ENCODE measurements at regions not wholly inside any gene's neighbourhood (a gene's known extent, or its start where the extent isn't known, plus 50 kb on each side); places are given as distances from the start of the nearest gene placed in this dataset.
"Not testable (repeated sequence)": the region's sequence is repeated elsewhere in the genome, so short reads cannot be mapped to it uniquely, and the experiment has no call there.

DNA sequence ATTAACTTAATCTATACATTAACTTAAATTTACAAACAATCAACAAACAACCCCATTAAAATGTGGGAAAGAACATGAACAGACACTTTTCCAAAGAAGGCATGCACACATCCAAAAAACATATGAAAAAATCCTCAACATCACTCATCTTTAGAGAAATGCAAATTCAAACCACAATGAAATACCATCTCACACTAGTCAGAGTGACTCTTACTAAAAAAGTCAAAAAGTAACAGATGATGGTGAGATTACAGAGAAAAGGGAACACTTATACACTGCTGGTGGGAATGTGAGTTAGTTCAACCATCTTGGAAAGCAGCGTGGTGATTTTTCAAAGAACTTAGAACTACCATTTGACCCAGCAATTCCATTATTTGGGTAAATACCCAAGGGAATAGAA, 759.2 kb upstream of the SLITRK1 start:
- Mint-ChIP-seq H3K4me3 (no peak overlapping the region), H3K27me3 (no peaks in the 10 kb centered on the region), H3K36me3 (no peaks in the 10 kb centered on the region), H3K9me3 (peaks cover 3% of the 10 kb centered on the region), H3K4me1 (ENCODE audit: low read depth) (no peaks in the 10 kb centered on the region), H3K27ac (no peak overlapping the region)
- POLR2A ChIA-PET: no interaction called here
- no peak for DNase-seq
- intact Hi-C loops (cut with micrococcal nuclease): no loop called here
- CTCF ChIA-PET: no interaction called here

DNA sequence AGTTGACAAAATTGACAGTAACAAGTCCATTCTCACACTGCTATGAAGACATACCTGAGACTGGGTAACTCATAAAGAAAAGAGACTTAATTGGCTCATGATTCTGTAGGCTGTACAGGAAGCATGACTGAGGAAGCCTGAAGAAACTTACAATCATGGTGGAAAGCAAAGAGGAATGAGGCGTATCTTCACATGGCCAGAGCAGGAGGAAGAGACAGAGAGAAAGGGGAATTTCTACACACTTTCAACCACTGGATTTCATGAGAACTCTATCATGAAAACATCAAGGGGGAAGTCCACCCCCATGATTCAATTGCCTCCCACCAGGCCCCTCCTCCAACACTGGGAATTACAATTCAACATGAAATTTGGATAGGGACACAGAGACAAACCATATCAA, 758.4 kb upstream of the SLITRK1 start:
- intact Hi-C loops (cut with micrococcal nuclease): no loop called here
- H3K4me1 Mint-ChIP-seq (ENCODE audit: low read depth): no peaks in the 10 kb centered on the region
- ChIA-PET POLR2A (no interaction called here), CTCF (no interaction called here)
- no peak for DNase-seq
- H3K36me3 Mint-ChIP-seq: no peaks in the 10 kb centered on the region
- no peak overlapping the region for H3K27ac Mint-ChIP-seq
- H3K27me3 Mint-ChIP-seq: no peaks in the 10 kb centered on the region
- H3K9me3 Mint-ChIP-seq: peaks cover 3% of the 10 kb centered on the region
- H3K4me3 Mint-ChIP-seq: no peak overlapping the region

DNA sequence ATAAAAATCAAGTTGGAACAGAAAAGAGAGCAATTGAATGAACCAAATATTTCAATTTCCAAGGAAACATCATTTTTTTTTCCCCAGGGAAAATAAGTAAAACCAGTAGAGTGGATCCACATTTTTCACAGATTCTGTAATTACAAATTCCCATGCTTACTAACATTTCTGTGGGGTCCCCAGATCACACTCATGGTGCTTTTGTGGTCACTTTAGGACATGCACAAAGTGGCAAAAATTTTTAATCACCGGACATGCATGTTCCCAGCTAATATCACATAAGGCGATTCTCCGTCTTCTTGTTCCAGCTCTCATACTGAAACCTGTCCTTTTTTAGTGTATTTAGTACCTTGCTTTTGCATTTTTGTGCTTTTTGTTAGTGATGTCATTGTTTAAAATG, 748.2 kb upstream of the SLITRK1 start:
- H3K27ac Mint-ChIP-seq: no peak overlapping the region
- H3K9me3 Mint-ChIP-seq: no peaks in the 10 kb centered on the region
- ChIA-PET CTCF (no interaction called here), POLR2A (no interaction called here)
- no peaks in the 10 kb centered on the region for H3K4me1 Mint-ChIP-seq (ENCODE audit: low read depth)
- no peaks in the 10 kb centered on the region for H3K36me3 Mint-ChIP-seq
- H3K4me3 Mint-ChIP-seq: no peak overlapping the region
- intact Hi-C loops (cut with micrococcal nuclease): no loop called here
- DNase-seq: no peak
- H3K27me3 Mint-ChIP-seq: no peaks in the 10 kb centered on the region

DNA sequence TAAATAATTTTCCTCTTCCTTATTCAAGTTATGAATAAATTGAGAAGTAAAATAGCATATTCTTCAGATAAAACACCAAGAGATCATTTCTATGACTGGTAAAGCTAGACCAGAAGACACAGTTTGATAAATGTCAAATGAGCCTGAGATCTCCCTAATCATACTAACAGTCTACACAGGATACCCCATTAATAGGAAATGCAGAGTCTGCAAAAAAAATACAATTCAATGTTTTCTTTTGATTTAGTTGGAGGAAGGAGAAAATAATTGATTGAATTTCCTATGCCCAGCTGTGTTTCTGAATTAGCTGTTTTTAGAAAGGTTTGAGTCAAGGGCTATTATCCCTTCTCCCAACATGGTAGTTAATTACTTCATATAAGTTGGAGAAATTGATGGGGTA, 734.6 kb upstream of the SLITRK1 start:
- CTCF ChIA-PET: no interaction called here
- no peak overlapping the region for H3K4me3 Mint-ChIP-seq

DNA sequence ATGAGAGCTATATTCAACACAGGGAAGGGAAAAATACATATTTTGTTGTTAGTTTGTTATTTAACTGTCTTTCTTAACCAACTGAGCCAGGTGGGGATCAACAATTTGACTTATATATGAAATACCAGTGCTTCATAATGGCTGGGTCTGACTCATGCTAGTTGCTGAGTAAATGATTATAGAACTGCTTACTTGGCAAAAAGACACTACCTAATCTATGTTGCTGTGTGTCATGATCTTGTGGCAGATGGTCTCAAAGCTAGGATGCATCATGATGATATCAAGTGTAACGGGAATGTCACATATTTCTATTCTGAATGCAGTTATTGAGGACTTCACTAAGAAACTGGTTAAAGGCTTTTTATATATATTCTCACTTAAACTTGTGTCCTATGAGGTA, 727.4 kb upstream of the SLITRK1 start:
- Mint-ChIP-seq H3K4me3 (no peak overlapping the region), H3K36me3 (no peaks in the 10 kb centered on the region), H3K27me3 (no peaks in the 10 kb centered on the region), H3K4me1 (ENCODE audit: low read depth) (no peaks in the 10 kb centered on the region), H3K27ac (no peak overlapping the region), H3K9me3 (no peaks in the 10 kb centered on the region)
- POLR2A ChIA-PET: no interaction called here
- intact Hi-C loops (cut with micrococcal nuclease): no loop called here
- CTCF ChIA-PET: no interaction called here
- DNase-seq: no peak

More for the DNA sequence above, 734.6 kb upstream of the SLITRK1 start:
- Mint-ChIP-seq H3K27me3 (no peaks in the 10 kb centered on the region), H3K4me1 (ENCODE audit: low read depth) (no peaks in the 10 kb centered on the region), H3K27ac (no peak overlapping the region), H3K36me3 (no peaks in the 10 kb centered on the region), H3K9me3 (no peaks in the 10 kb centered on the region)
- POLR2A ChIA-PET: no interaction called here
- intact Hi-C loops (cut with micrococcal nuclease): no loop called here
- no peak for DNase-seq

DNA sequence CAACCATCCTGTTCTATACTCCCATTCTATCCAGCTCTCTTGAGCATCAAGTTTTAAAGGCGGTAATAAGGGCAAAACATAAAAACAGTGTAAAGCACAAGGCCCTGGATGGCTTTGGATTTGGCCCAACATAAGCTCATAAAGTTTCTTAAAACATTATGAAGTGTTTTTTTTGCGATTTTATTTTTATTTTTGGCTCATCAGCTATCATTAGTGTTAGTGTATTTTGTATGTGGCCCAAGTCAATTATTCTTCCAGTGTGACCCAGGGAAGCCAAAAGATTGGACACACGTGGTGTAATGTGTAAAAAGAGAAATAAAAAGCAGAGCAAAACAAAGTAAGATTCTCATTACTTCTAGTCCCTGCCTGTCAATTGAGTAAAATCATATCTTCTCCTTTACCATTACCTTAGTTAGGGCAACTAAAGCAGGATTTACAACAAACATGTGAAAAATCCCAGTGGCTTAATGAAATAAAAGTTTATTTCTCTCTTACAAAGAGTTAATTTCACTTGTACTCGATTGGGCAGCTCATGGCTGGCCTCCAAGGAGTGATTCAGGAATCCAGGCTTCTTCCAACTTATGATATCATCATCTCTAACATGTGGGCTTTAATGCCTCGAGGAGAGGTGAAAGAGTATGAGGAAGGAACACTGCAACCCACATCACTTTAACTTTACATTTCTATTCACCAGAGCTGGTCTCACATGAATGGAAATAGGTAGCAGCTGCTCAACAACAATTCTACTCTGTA, 725.2 kb upstream of the SLITRK1 start:
- ChIA-PET POLR2A (no interaction called here), CTCF (no interaction called here)
- H3K4me3 Mint-ChIP-seq: no peak overlapping the region
- H3K27me3 Mint-ChIP-seq: no peaks in the 10 kb centered on the region
- no peak for DNase-seq
- H3K27ac Mint-ChIP-seq: no peak overlapping the region
- H3K36me3 Mint-ChIP-seq: no peaks in the 10 kb centered on the region
- no peaks in the 10 kb centered on the region for H3K4me1 Mint-ChIP-seq (ENCODE audit: low read depth)
- no peaks in the 10 kb centered on the region for H3K9me3 Mint-ChIP-seq
- intact Hi-C loops (cut with micrococcal nuclease): no loop called here

DNA sequence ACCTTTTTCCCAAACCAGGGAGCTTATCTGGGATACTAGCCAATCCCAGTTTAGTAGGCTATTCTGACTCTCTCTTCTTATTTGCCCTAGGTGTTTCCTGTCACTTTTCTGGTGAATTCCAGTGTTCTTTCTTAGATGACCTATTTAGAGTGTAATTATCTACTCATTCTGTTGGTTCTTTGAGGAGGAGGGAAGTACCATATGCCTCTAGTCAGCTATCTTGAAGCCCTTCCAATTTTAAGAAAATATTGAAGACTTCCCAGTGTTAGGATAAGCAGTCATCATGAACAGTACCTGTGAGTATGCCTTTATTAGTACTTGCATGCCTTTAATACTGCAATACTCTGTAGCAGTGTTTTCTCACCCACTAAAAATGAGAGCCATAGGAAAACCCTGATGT, 724.3 kb upstream of the SLITRK1 start:
- Mint-ChIP-seq H3K4me1 (ENCODE audit: low read depth) (no peaks in the 10 kb centered on the region), H3K9me3 (no peaks in the 10 kb centered on the region), H3K4me3 (no peak overlapping the region), H3K27me3 (no peaks in the 10 kb centered on the region), H3K36me3 (no peaks in the 10 kb centered on the region), H3K27ac (no peak overlapping the region)
- intact Hi-C loops (cut with micrococcal nuclease): no loop called here
- no peak for DNase-seq
- CTCF ChIA-PET: no interaction called here
- POLR2A ChIA-PET: no interaction called here

DNA sequence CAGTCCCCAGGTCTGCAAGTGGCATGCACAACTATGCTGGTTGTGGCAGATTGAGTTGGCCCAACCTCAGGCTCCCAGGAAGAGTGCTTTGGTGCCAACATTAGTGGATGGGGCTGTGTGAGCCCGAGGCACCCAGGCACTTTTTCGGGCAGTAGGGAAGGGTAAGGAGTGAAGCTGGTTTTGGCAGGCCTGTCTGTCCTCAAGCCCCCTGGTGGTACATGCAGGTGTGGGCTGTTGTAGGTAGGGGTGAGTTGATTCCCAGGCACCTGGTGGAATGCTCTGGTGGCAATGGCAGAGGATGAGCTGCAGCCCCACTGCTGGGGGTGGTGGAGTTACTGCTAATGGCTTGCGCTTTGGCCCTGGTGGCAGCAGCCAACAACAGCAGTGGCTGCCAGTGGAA, 723.7 kb upstream of the SLITRK1 start:
- ChIA-PET POLR2A (no interaction called here), CTCF (no interaction called here)
- Mint-ChIP-seq H3K9me3 (no peaks in the 10 kb centered on the region), H3K36me3 (no peaks in the 10 kb centered on the region), H3K4me1 (ENCODE audit: low read depth) (no peaks in the 10 kb centered on the region), H3K27me3 (no peaks in the 10 kb centered on the region), H3K4me3 (no peak overlapping the region), H3K27ac (no peak overlapping the region)
- DNase-seq: no peak
- intact Hi-C loops (cut with micrococcal nuclease): no loop called here

DNA sequence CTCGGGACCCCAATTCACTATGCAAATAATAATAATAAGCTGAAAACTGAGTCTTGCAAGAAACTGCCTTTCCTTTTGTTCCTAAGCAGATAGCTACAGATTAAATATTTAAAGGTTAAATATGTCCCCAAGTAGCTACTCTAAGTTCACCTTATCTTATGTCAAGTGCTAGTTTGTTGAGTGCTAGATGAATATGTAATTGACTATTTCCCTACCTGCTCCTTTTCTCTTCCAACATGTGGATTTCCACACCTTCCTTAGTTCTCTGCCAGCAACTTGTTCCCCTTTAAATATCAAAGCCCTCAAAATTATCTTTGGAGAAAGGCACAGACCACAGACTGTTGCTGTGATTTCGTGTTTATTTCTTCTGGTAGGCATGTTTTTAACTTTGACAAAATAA, 709.2 kb upstream of the SLITRK1 start:
- intact Hi-C loops (cut with micrococcal nuclease): no loop called here
- Mint-ChIP-seq H3K4me1 (ENCODE audit: low read depth) (no peaks in the 10 kb centered on the region), H3K27ac (no peak overlapping the region), H3K4me3 (no peak overlapping the region), H3K36me3 (no peaks in the 10 kb centered on the region), H3K9me3 (no peaks in the 10 kb centered on the region), H3K27me3 (no peaks in the 10 kb centered on the region)
- no peak for DNase-seq
- POLR2A ChIA-PET: no interaction called here
- CTCF ChIA-PET: no interaction called here

DNA sequence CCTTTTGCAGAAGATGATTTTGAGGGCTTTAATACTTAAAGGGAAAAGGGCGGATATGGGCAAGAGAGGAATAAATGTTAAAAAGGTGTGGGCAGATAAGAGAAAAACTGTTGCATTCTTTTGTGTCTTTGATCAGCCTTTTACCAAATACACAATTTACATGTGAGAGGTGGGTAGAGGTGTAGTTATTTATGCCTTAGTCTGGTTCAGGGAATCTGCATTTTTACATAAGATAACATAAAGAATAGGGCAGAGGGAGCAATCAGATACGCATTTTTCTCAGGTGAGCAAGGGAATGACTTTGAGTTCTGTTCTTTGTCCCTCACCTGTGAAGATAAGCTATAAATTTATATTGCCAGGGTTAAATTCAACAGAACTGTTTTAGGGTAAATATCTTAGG, 708.4 kb upstream of the SLITRK1 start:
- Mint-ChIP-seq H3K27me3 (no peaks in the 10 kb centered on the region), H3K4me1 (ENCODE audit: low read depth) (no peaks in the 10 kb centered on the region), H3K4me3 (no peak overlapping the region), H3K9me3 (no peaks in the 10 kb centered on the region), H3K27ac (no peak overlapping the region), H3K36me3 (no peaks in the 10 kb centered on the region)
- POLR2A ChIA-PET: no interaction called here
- CTCF ChIA-PET: no interaction called here
- DNase-seq: no peak
- intact Hi-C loops (cut with micrococcal nuclease): no loop called here

DNA sequence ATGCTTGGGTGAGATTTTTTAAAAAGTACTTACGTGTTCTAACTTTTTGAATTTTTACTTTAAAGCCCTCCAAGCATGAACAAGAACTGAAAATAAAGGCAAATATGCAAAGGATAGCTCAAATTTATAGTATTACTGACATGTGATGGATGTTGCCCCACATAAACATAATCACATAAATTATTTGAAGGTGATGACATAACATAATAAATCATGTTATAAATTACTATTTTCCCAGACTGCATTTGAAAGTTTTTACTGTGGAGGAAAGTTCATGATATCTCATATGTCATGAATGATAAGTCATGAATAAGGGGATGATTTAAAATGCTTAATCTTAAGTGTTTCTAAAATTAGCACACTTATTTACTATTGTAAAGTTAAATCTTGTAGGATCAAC, 705.7 kb upstream of the SLITRK1 start:
- Mint-ChIP-seq H3K27me3 (no peaks in the 10 kb centered on the region), H3K36me3 (no peaks in the 10 kb centered on the region), H3K9me3 (no peaks in the 10 kb centered on the region), H3K4me1 (ENCODE audit: low read depth) (no peaks in the 10 kb centered on the region), H3K4me3 (no peak overlapping the region), H3K27ac (no peak overlapping the region)
- intact Hi-C loops (cut with micrococcal nuclease): no loop called here
- ChIA-PET POLR2A (no interaction called here), CTCF (no interaction called here)
- no peak for DNase-seq

DNA sequence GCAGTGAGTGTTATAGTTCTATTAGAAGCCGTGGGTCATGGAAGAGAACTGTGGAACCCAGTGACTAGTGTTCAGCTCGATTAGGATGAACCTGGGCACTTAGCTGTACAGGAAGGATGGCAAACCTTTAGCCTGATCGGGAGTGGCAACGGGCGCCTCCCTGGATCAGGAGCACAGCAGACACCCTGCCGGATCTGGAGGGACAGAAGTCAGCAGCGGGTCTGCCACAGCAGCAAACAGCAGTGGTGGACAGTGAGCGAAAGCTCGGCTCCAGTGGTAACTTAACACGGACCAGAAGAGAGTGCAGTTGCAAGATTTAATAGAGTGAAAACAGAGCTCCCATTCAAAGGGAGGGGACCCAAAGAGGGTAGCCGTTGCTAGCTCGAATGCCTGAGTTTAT, 697.6 kb upstream of the SLITRK1 start:
- H3K36me3 Mint-ChIP-seq; H3K4me1 Mint-ChIP-seq (ENCODE audit: low read depth); intact Hi-C loops (cut with micrococcal nuclease): not testable (repeated sequence)

DNA sequence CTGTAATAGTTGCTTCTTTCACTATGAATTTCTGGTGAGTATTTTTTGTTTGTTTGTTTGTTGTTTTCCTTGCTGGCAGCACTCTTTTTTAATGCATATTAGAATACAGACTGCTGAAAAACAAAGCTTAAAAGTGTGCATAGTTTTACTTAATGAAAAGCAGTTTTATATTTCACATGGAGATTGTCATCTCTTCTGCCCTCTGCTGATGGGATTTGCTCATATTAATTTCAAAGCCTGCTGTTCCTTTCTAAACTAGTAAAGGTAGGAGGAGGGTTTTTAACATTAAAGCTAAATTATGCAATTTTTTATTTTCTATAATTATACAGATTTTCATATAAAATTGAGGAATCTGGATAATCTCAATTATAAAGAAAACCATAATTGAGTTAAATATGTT, 692.6 kb upstream of the SLITRK1 start:
- intact Hi-C loops (cut with micrococcal nuclease): no loop called here

More for the DNA sequence above, 697.6 kb upstream of the SLITRK1 start:
- DNase-seq, H3K4me3 Mint-ChIP-seq, POLR2A ChIA-PET, H3K9me3 Mint-ChIP-seq, H3K27me3 Mint-ChIP-seq, CTCF ChIA-PET, H3K27ac Mint-ChIP-seq: not testable (repeated sequence)

DNA sequence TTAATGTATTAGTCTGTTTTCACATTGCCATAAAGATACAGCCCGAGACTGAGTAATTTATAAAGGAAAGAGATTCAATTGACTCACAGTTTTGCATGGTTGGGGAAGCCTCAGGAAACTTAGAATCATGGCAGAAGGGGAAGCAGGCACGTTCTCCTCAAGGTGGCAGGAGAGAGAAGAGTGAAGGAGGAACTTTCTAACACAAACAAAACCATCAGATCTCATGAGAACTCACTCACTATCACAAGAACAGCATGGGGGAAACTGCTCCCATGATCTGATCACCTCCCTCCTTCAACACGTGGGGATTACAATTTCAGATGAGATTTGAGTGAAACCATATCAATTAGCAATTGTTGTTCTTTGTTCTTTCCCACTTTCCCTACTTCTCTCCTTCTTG, 689.0 kb upstream of the SLITRK1 start:
- no peaks in the 10 kb centered on the region for H3K36me3 Mint-ChIP-seq
- no peaks in the 10 kb centered on the region for H3K27me3 Mint-ChIP-seq
- ChIA-PET POLR2A (no interaction called here), CTCF (no interaction called here)
- DNase-seq: no peak
- H3K4me3 Mint-ChIP-seq: no peak overlapping the region
- no peaks in the 10 kb centered on the region for H3K9me3 Mint-ChIP-seq
- H3K27ac Mint-ChIP-seq: no peak overlapping the region
- intact Hi-C loops (cut with micrococcal nuclease): no loop called here
- H3K4me1 Mint-ChIP-seq (ENCODE audit: low read depth): no peaks in the 10 kb centered on the region

More for the DNA sequence above, 692.6 kb upstream of the SLITRK1 start:
- POLR2A ChIA-PET: no interaction called here
- peaks cover 3% of the 10 kb centered on the region for H3K9me3 Mint-ChIP-seq
- CTCF ChIA-PET: no interaction called here
- H3K4me1 Mint-ChIP-seq (ENCODE audit: low read depth): no peaks in the 10 kb centered on the region
- no peak for DNase-seq
- no peaks in the 10 kb centered on the region for H3K36me3 Mint-ChIP-seq
- H3K27me3 Mint-ChIP-seq: no peaks in the 10 kb centered on the region
- no peak overlapping the region for H3K27ac Mint-ChIP-seq
- H3K4me3 Mint-ChIP-seq: no peak overlapping the region
